HG03025 (cell line): ENCODE measurements at regions not wholly inside any gene's neighbourhood (a gene's known extent, or its start where the extent isn't known, plus 50 kb on each side); places are given as distances from the start of the nearest gene placed in this dataset.
"Not testable (repeated sequence)": the region's sequence is repeated elsewhere in the genome, so short reads cannot be mapped to it uniquely, and the experiment has no call there.

ENCODE experiments used
- ATAC-seq: cut with Tn5 transposase; IDR thresholded peaks from one replicate; pipeline ENCODE4 v1.9.1; 2021; ENCODE audit warnings: mild to moderate bottlenecking, moderate library complexity; ENCODE audit not compliant: unreplicated experiment, low FRiP score

DNA sequence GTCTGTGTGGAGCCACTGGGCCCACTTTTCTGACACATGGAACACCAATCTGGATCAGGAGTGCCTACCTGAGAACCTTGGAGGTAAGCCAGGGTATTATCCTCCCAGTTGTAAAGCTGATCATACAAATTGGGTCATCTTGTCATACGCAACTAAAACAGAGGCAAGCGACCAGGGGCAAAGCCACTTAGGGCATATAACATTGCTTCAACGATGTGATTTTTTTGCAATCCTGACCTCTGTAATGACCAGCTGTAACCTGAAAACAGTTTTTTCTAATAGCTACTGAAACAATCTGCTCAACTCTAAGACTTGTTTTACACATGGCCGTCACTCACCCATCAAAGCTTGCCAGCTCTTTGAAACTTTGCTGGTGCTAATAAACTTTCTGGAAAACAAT lies 261.5 kb upstream of the AGTR2 start:
- ATAC-seq, result no peak

DNA sequence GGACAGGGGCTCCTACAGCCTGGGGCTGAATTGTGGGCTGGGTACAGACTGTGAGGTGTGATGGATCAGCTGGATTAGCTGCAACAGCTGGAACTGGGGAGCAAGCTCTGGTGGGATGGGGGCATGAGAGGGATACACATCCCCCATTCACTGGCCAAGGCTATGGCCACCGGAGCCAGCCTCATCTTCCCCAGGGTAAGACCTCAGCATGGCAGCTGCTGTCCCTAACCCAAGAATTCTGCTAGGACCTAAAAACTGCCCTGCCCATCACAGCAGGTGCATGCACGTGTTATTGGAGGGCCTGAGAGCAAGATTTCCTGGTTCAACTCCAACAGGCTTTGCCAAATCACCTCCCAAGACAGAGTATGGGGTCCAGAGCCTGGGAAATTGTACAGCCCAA lies 258.6 kb upstream of the AGTR2 start:
- ATAC-seq, result peak; percentile 4

DNA sequence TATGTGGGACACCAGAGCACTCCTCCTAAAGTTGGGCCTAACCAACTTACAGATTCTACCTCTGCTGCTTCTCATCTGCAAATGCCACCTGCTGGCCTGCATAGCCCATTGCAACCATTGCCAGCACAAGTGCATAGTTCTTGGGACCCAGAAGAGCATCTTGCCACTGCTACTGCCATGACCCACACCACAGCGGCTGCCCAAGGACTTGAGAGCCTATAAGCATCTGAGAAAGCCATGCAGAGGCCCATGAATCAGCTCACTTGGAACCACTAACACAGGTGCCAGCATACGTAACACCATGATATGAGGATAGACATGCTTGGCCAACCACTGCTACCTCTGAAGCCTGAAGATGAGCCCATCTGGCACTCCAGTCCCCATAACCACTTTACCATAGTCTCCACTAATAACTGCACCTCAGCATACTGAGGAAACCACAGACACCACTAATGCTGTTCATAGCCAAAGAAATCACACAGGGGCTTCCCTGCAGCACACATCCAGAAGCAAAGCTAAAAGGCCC lies 258.1 kb upstream of the AGTR2 start:
- ATAC-seq, result peak; percentile 96

DNA sequence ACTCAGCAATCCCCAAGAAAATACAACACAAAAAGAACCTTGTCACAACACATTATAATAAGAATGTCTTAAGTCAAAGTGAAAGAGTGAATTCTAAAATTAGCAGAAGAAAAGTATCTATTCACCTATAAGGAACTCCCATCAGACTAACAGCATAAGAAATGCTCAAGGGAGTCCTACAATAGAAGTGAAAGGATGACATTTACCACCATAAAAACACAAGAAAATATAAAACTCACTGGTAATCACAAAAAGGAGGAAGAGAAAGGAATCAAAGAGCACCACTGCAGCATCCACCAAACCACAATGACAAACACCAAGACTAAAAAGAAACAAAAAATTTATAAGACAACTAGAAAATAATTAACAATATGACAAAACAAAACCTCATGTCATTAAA lies 257.0 kb upstream of the AGTR2 start:
- no peak for ATAC-seq

DNA sequence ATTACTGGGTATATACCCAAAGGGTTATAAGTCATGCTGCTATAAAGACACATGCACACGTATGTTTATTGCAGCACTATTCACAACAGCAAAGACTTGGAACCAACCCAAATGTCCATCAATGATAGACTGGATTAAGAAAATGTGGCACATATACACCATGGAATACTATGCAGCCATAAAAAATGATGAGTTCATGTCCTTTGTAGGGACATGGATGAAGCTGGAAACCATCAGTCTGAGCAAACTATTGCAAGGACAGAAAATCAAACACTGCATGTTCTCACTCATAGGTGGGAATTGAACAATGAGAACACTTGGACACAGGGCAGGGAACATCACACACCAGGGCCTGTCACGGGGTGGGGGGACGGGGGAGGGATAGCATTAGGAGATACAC lies 254.9 kb upstream of the AGTR2 start:
- not testable (repeated sequence) for ATAC-seq

DNA sequence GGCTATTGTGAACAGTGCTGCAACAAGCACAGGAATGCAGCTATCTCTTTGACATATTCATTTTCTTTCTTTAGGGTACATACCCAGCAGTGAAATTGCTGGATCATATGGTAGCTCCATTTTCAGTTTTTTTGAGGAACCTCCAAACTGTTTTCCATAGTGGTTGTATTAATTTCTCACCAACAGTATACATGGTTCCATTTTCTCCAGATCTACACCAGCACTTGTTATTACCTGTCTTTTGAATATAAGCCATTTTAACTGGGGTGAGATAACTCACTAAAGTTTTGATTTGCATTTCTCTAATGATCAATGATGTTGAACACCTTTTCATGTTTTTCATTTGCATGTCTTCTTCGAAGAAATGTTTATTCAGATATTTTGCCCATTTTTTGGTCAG lies 241.1 kb upstream of the AGTR2 start:
- no peak for ATAC-seq

DNA sequence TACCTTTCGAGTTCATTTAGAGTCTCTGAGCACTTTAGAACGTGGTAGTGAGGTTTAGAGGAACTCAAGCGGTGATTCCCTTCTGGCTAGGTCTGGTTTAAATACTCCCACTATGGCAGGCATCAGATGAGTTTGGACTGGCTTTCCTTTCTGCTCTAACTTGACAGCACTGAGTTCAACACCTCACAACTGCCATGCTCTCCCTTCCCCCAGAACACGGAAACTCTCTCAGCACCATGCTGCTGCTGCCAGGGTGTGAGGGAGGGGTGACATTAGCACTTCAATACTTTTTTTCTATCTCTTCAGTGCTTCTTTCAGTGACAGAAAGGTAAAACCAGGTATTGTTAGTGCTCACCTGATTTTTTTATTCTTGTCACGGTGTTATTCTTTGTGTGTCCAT lies 234.5 kb upstream of the AGTR2 start:
- ATAC-seq, result no peak

DNA sequence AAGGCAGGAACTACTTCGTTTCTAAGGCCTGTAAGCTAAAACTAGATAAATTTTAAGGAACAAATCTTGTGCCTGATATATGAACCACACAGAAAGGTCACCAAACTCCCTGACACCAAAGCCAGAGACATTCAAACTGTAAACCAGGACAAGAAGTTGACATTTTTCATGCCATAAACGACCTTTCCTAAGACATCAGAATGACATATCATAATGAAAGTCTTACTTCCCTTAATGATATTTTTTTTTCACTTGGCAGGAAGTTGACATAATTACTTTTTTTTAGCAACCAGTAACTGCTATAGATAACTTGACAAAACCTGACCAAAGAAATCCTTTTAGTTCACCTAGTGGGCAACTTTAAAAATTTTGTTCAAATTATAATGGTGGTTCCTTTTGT lies 231.5 kb upstream of the AGTR2 start:
- no peak for ATAC-seq

DNA sequence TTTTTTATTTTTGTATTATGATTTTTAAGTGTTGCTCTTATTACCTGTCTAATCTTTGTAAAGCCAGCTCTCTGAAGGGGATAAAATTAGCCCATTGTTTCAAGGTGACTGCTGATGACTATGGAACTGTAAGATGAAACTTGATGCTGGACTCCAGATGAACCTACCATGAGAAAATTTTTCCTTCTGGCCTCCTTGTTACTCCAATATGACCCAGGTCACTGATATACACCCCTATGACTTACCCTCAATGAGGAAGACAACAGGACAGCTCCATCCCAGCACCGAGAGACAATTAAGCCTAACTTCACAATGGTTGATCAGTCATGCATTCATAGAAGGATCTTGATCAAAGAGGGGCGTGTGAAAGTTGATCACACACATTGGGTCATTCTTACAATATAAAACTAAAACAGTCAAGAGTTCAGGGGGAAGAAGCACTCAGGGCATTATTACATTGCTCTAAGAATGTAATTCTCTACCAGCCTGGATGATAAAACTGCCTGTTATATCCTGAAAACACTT lies 230.8 kb upstream of the AGTR2 start:
- ATAC-seq, result no peak

DNA sequence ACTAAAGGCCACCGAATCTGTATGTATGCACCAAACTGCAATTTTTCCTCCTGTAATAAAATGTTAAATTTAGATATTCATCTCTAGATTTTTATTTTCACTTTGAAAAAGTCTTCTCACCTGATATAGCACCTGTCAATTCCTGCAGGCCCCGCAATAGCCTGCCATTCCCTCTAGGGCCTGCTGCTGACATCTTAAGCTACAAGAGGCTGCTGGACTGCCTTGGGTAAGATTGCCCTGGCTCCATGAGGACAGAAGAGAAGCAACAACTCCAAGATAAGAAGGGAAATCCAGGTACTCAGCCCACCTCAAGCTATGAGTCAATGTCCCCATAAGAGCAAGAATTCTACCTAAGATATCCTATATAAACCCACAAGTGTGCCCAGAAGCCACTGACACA lies 230.2 kb upstream of the AGTR2 start:
- no peak for ATAC-seq

DNA sequence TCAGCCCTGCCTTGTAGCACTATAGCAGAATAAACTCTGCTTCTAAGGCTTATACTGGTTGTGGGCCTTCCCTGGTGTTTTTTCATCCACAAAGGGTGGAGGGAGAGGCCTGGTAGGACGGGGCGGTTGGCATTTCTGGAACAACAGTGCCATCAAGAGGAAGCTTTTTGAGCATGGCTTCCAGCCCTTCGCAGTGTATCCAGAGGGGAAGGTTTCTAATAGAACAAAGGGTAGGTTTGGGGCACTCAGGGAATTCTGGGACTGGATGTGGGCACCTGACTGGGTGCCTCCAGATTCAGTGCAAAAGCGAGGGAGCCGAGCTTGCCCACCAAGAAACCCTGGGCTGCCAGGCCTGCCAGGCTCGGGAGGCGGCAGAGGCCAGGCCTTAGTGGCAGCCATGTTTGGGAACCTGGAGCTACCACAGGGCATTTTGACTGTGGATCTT lies 229.6 kb upstream of the AGTR2 start:
- no peak for ATAC-seq

DNA sequence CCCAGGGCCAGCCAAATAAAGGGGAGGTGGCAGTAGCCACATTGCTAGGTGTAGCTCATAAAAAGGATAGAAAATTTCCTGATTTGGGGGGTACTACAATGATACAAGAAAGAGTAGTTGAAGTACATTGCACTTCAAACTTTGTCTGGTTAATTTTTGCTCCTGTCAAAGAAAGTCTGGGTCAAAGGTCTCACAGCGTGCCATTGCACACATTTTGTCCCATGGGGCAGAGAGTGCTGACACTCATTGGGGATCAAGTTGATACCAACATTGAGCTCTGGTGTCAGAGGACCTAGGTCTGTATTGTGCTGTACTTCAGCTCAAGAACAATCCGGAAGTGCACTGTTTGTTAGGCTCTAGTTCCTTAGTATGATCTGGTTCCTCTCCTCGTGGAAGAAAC lies 229.2 kb upstream of the AGTR2 start:
- ATAC-seq, result no peak

DNA sequence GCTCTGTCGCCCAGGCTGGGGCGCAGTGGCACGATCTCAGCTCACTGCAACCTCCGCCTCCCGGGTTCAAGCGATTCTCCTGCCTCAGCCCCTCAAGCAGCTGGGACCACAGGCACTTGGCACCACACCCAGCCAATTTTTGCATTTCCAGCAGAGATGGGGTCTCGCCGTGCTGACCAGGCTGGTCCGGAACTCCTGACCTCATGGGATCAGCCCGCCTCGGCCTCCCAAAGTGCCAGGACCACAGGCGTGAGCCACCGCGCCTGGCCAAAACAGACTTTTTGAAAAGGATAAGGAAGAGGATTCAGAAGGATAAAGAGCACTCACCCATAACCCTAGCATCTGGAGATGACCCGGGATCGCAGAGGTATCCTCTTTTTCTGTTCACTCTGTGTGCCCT lies 224.5 kb upstream of the AGTR2 start:
- no peak for ATAC-seq

DNA sequence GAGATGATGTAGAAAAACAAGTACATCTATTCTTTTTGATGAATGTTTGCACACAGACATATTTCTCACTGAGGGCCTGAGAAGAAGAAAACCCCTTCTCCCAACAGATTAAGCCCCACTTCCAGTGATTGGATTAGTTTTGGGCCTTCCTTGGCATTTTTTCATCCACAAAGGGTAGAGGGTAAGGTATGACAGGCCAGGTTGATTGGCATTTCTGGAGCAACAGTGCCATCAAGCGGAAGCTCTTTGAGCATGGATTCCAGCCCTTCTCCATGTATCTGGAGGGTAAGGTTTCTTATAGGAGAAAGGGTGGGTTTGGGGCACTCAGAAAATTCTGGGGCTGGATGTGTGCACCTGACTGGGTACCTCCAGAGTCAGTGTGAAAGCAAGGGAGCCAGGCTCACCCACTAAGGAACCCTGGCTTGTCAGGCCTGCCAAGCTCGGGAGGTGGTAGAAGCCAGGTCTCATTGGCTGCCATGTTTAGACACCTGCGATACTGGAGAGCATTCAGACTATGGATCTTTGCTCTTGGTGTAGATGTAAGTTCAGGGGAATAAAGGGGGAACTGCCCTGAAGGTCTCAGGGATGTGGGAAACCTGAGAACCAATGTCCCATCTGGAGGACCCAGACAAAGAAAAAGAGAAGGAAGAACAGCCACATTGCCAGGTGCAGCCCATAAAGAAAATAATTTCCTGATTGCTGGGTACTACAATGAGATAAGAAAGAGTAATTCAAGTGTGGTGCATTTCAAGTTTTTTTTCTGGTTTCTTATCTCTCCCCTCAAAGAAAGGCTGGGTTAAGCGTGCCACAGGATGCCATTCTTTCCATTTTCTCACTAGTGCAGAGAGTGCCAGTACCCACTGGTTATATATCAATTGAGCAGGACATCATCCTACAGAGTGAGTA lies 222.3 kb upstream of the AGTR2 start:
- no peak for ATAC-seq

DNA sequence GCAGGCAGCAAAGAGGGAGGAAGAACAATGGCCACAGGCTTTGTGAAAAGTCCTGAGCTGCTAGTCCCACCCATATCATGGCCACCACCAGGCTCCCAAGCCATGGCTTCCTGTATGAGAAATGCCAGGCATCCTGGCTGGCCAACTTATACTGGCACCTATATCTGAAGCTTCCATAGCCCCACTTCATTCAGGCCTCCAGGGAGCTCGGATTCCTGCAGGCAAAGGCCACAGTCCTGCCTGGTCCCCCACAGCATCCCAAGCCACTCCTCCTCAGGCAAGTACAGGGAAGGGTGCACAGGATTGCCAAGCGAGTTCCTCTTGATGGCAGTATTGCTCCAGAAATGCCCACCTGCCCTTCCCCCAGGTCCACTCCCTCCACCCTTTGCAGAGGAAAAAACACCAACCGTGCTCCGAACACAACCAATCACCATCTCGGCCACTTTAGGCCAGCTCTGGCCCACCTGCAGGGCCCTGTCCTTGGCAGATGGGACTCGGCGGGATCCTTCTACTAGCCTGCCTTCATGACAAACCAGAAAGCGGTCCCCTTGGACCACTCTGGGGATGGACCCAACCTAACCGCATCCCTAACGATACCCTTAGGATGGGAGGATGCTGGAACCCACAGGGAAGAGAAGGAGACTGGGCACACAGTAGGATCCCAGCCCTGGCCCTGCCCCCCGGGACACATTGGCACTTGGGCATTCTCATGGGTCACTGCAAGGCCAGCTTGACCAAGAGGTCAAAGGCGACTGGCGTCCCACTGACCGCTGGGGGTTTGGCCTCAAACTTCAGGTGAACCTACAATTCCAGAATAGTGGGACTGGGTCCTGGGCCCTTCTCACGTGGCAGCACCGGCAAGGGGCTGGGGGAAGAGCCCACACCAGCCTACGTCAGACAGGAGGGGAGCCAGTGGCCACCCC lies 220.4 kb upstream of the AGTR2 start:
- ATAC-seq, result no peak

DNA sequence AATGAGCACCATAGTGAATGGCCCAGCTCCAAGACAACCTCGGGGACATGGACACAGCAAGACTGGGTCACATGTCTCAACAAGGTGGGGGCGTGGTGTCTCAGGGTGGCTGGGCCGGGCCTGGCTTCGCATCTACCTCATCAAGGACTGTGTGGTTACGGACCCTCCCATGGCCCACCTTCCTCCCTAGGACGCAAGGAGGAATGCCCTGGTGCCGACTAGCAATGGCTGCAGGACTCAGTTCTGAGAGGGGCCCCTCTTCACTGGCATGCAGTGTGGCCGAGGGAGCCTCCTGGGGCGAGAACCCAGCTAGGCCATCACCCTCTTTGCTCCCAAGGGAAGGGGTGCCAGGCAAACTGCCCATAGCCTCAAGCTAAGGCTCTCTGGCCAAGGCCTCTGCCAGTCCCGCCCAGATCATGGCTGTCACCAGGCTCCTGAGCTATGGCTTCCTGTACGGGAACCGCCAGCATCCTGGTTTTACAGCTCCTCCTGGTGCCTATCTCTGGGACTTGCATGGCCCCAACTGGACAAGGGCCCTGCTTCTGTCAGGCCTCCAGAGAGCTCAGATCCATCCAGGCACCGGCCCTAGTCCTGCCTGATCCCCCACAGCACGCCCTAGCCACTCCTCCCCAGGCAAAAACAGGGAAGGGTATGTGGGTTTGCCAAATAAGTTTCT lies 218.0 kb upstream of the AGTR2 start:
- ATAC-seq, result no peak

DNA sequence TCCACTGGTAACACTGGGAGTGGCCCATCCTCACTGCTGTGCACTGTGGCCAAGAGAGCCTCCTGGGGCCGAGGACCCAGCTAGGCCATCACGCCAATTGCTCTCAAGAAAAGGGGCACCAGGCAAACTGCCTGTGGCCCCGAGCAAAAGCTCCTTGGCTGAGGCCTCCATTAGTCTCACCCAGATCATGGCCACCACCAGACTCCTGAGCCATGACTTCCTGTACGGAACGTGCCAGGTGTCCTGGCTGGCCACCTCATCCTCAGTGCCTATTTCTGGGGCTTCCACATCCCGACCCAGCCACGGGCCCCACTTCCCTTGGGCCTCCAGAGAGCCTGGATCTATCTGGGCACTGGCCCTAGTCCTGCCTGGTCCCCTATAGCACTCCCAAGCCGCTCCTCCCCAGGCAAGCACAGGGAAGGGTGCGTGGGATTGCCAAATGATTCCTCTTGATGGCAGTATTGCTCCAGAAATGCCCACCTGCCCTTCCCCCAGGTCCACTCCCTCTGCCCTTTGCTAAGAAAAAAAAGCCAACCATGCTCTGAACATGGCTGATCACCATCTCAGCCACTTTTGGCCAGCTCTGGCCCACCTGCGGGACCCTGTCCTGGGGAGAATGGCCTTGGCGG lies 212.6 kb upstream of the AGTR2 start:
- ATAC-seq, result no peak

DNA sequence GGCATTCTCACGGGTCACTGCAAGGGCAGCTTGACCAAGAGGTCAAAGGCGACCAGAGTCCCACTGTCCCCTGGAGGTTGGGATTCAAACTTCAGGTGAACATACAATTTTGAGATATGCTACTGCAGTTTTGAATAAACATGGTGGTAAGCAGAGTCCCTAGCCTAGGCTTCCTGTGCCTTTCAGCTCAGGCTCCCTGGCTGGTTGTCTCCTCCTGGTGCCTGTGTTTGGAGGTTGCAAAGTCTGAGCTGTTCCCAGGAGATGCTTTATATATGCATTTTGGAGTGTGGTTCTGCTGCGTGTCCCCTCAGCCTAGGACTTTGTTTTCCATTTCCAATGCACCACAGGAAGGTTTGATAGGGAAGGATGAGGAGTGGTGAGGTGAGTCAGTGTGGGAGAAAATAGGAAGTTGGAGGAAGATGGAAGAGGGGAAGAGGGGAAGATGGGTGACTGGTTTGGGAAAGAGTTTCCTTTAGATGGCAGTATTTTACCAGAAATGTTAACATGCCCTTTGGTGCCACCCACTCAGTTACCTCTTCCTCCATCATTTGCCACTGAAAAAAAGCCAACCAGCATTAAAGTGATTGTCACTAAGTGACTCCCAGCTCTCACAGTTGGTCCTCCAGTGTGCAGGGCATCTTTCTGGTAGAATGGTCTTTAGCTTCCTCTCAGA lies 211.7 kb upstream of the AGTR2 start:
- ATAC-seq, result no peak

DNA sequence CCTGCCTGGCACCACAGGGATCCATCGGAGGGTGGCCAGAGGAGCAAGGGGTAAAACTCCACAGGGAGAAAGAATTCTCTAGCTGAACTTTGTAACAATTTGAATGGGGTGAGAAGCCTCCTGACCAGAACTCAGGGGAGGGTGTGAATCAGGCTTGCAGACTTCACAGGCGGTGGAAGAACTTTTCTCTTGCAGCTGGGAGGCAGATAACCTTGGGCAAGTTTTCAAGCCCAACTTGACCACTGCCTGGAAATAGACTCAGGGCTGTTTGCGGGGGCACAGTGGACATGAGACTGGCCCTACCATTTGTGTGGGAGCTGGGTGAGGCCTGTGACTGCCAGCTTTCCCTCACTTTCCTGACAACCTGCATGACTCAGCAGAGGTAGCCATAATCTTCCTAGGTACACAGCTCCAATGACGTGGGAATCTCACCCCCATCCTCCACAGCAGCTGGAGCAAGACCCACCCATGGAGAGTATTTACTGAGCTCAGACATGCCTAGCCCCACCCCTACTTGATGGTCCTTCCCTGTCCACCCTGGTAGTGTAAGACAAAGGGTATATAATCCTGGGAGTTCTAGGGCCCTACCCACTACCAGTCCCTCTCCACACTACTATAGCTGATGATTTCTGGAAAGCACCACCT lies 210.0 kb upstream of the AGTR2 start:
- ATAC-seq, result no peak
